ENCODE measurements at regions not wholly inside any gene's neighbourhood (a gene's known extent, or its start where the extent isn't known, plus 50 kb on each side); places are given as distances from the start of the nearest gene placed in this dataset.

DNA sequence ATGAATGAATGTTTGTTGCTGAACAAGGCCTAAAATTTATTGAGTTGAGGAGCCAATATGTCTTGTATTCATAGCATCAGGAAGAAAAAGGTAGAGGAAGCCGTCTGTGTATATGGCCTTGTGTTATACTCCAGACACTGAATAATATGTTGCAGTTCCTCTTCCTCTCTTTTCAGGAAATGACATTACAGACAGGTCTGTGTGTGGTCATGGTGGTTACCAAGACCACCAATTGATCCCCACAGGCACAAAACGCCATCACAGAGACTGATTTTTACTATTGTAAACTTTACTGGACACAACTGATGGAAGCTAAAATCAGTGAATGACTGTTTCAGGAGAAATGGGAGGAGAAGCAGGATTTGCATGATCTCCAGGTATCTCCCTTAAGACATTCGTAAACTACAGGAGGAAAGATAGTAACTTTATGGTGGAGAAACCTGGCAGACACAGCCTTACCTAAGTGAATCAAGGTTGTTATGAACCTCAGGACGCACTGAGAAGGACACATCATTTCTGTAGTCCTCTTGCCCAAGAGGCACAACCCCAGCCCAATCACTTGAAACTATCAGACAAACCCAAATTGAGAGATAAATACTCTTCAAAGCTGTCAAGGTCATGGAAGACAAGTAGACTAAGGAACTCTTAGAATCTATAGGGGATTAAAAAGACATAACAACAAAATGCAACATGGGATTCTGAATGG is 334.1 kb upstream of the RGS6 start:
- no peak for TF ChIP-seq EZH2 (IDR thresholded peaks at IDR 0.05; ENCODE audit: borderline replicate concordance, low read depth, low read length, severe bottlenecking)
- TF ChIP-seq, protein P1, sequence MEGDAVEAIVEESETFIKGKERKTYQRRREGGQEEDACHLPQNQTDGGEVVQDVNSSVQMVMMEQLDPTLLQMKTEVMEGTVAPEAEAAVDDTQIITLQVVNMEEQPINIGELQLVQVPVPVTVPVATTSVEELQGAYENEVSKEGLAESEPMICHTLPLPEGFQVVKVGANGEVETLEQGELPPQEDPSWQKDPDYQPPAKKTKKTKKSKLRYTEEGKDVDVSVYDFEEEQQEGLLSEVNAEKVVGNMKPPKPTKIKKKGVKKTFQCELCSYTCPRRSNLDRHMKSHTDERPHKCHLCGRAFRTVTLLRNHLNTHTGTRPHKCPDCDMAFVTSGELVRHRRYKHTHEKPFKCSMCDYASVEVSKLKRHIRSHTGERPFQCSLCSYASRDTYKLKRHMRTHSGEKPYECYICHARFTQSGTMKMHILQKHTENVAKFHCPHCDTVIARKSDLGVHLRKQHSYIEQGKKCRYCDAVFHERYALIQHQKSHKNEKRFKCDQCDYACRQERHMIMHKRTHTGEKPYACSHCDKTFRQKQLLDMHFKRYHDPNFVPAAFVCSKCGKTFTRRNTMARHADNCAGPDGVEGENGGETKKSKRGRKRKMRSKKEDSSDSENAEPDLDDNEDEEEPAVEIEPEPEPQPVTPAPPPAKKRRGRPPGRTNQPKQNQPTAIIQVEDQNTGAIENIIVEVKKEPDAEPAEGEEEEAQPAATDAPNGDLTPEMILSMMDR (IDR thresholded peaks at IDR 0.05; ENCODE audit: borderline replicate concordance, extremely low read depth, low read length, poor library complexity, severe bottlenecking): no peak

Data from DND-41 (cell line).